H1 (cell line): ENCODE measurements at regions not wholly inside any gene's neighbourhood (a gene's known extent, or its start where the extent isn't known, plus 50 kb on each side); places are given as distances from the start of the nearest gene placed in this dataset.
A peak's percentile ranks its signal among the peaks of the same experiment; 100 is the strongest.

Experiments used
- CTCF ChIA-PET: fragments of 300-600 bp; sonication (Branson Sonifier 250); formaldehyde crosslinking; loops from one replicate; lab custom pipeline; 2021; ENCODE audit not compliant: partially characterized antibody; lab: Charles Lee
- POLR2A ChIA-PET: fragments of 300-600 bp; sonication (Branson Sonifier 250); formaldehyde crosslinking; loops from one replicate; lab custom pipeline; 2021; ENCODE audit warnings: inconsistent platforms; ENCODE audit not compliant: partially characterized antibody; lab: Charles Lee
- DNase-seq, 2 experiments: peaks; one replicate each; pipeline versions ENCODE4 v3.0.0 to v3.0.0-alpha.2; 2010 to 2022; ENCODE audit warnings: low spot score in 2 of 2, low read depth in 1 of 2, mixed read lengths in 1 of 2
- FAIRE-seq: peaks from 2 replicates; lab custom pipeline; 2011; peaks lifted over from hg19 to GRCh38; lab: Jason Lieb, UNC
- H2AFZ ChIP-seq: 2 replicates; pipeline ENCODE4 v1.8.1; 2012; ENCODE audit warnings: low read length, inconsistent platforms
- H2AK5ac ChIP-seq: 2 replicates; pipeline ENCODE4 v1.6.1; 2013; ENCODE audit warnings: low read depth, low read length
- H2BK120ac ChIP-seq: replicated peaks from 2 replicates; pipeline ENCODE3; 2013; ENCODE audit warnings: low read depth, low read length, inconsistent platforms
- H2BK12ac ChIP-seq: 2 replicates; pipeline ENCODE4 v1.6.1; 2013; ENCODE audit warnings: low read depth, low read length
- H2BK15ac ChIP-seq: 2 replicates; pipeline ENCODE4 v1.6.1; 2013; ENCODE audit warnings: low read length
- H2BK20ac ChIP-seq: 2 replicates; pipeline ENCODE4 v1.6.1; 2013; ENCODE audit warnings: low read length
- H2BK5ac ChIP-seq: 2 replicates; pipeline ENCODE4 v1.6.1; 2013; ENCODE audit warnings: low read depth, low read length
- H3K14ac ChIP-seq: 2 replicates; pipeline ENCODE4 v1.6.1; 2013; ENCODE audit warnings: inconsistent platforms; ENCODE audit not compliant: insufficient read length
- H3K18ac ChIP-seq: 2 replicates; pipeline ENCODE4 v1.6.1; 2013; ENCODE audit warnings: low read length; ENCODE audit errors: extremely low read depth
- H3K23ac ChIP-seq: 2 replicates; pipeline ENCODE4 v1.6.1; 2013; ENCODE audit warnings: inconsistent platforms; ENCODE audit not compliant: insufficient read length
- H3K23me2 ChIP-seq: 2 replicates; pipeline ENCODE4 v1.6.1; 2013; ENCODE audit warnings: low read depth, low read length
- H3K27ac ChIP-seq: 2 replicates; pipeline ENCODE4 v1.6.1; 2011; ENCODE audit warnings: low read depth, low read length, inconsistent platforms
- H3K27me3 ChIP-seq, 4 experiments: replicated peaks in 1 of 4; 1 replicate in 1 of 4; 2 replicates in 3 of 4; pipeline versions ENCODE4 v1.6.1 to v1.8.1; 2011 to 2013; ENCODE audit warnings: low read length in 3 of 4, mild to moderate bottlenecking in 3 of 4, inconsistent platforms in 2 of 4, mixed read lengths in 2 of 4, moderate library complexity in 1 of 4; ENCODE audit not compliant: control insufficient read depth in 3 of 4, insufficient read depth in 3 of 4; ENCODE audit errors: extremely low read depth in 1 of 4
- H3K36me3 ChIP-seq, 4 experiments: 2 replicates each; pipeline versions ENCODE4 v1.6.1 to v1.8.1; 2011 to 2013; ENCODE audit warnings: mild to moderate bottlenecking in 4 of 4, low read length in 3 of 4, moderate library complexity in 2 of 4, control low read depth in 1 of 4, inconsistent platforms in 1 of 4; ENCODE audit not compliant: insufficient read depth in 4 of 4, control insufficient read depth in 2 of 4
- H3K4ac ChIP-seq: replicated peaks from 2 replicates; pipeline ENCODE3; 2013; ENCODE audit warnings: low read length, low read depth, mixed read lengths, inconsistent platforms; ENCODE audit not compliant: insufficient read length
- H3K4me1 ChIP-seq, 4 experiments: replicated peaks in 1 of 4; 1 replicate in 1 of 4; 2 replicates in 3 of 4; pipeline versions ENCODE4 v1.6.1 to v1.8.1; 2011 to 2013; ENCODE audit warnings: low read length in 3 of 4, inconsistent platforms in 2 of 4, mixed read lengths in 1 of 4; ENCODE audit not compliant: insufficient read depth in 4 of 4, control insufficient read depth in 3 of 4
- H3K4me2 ChIP-seq, 2 experiments: 2 replicates each; pipeline versions ENCODE4 v1.6.1 to v1.8.1; 2011 to 2013; ENCODE audit warnings: low read depth in 2 of 2, low read length in 2 of 2, control low read depth in 1 of 2, inconsistent platforms in 1 of 2, mild to moderate bottlenecking in 1 of 2; ENCODE audit not compliant: insufficient read depth in 1 of 2
- H3K4me3 ChIP-seq, 4 experiments: fragments of 200-600, 300-600 bp in 1 of 4; sonication (generic), shearing (Covaris generic), sonication (Bioruptor Twin) in 1 of 4; 2 replicates each; pipeline versions ENCODE4 v1.5.1 to v1.8.1; 2011 to 2016; ENCODE audit warnings: low read length in 4 of 4, low read depth in 3 of 4, control low read depth in 2 of 4, inconsistent platforms in 2 of 4, mild to moderate bottlenecking in 2 of 4, mixed read lengths in 1 of 4, moderate library complexity in 1 of 4; ENCODE audit not compliant: insufficient read depth in 2 of 4; ENCODE audit errors: extremely low read depth in 1 of 4
- H3K56ac ChIP-seq: replicated peaks from 2 replicates; pipeline ENCODE3; 2013; ENCODE audit warnings: low read depth, mild to moderate bottlenecking, mixed read lengths, low read length, inconsistent platforms; ENCODE audit not compliant: insufficient read length
- H3K79me1 ChIP-seq: 2 replicates; pipeline ENCODE4 v1.6.1; 2013; ENCODE audit warnings: low read depth, low read length, control low read depth
- H3K79me2 ChIP-seq, 2 experiments: 2 replicates each; pipeline versions ENCODE4 v1.6.1 to v1.8.1; 2012 to 2013; ENCODE audit warnings: low read length in 2 of 2, mild to moderate bottlenecking in 2 of 2, inconsistent platforms in 1 of 2; ENCODE audit not compliant: insufficient read depth in 2 of 2, control insufficient read depth in 1 of 2
- H3K9ac ChIP-seq, 4 experiments: replicated peaks in 1 of 4; 1 replicate in 1 of 4; 2 replicates in 3 of 4; pipeline versions ENCODE4 v1.6.1 to v1.8.1; 2011 to 2013; ENCODE audit warnings: low read depth in 3 of 4, low read length in 3 of 4, control low read depth in 2 of 4, mild to moderate bottlenecking in 2 of 4, moderate library complexity in 2 of 4, inconsistent platforms in 1 of 4; ENCODE audit errors: extremely low read depth in 1 of 4
- H3K9me3 ChIP-seq, 2 experiments: 2 replicates each; pipeline versions ENCODE4 v1.6.1 to v1.8.1; 2012 to 2013; ENCODE audit warnings: mild to moderate bottlenecking in 2 of 2, moderate library complexity in 2 of 2, control low read depth in 1 of 2, inconsistent platforms in 1 of 2, low read depth in 1 of 2, low read length in 1 of 2, mixed read lengths in 1 of 2; ENCODE audit not compliant: insufficient read depth in 2 of 2
- H4K20me1 ChIP-seq, 2 experiments: replicated peaks in 1 of 2; 2 replicates each; pipeline versions ENCODE3 to v1.8.1; 2011 to 2013; ENCODE audit warnings: inconsistent platforms in 2 of 2, low read length in 2 of 2, mild to moderate bottlenecking in 1 of 2; ENCODE audit not compliant: insufficient read depth in 2 of 2, control insufficient read depth in 1 of 2
- H4K5ac ChIP-seq: 2 replicates; pipeline ENCODE4 v1.6.1; 2013; ENCODE audit warnings: low read length, low read depth, mixed read lengths, inconsistent platforms; ENCODE audit not compliant: insufficient read length
- H4K8ac ChIP-seq: 2 replicates; pipeline ENCODE4 v1.8.0; 2013; ENCODE audit warnings: mild to moderate bottlenecking, moderate library complexity, low read length, inconsistent platforms; ENCODE audit not compliant: insufficient read depth; ENCODE audit errors: extremely low read depth
- H4K91ac ChIP-seq: replicated peaks from 2 replicates; pipeline ENCODE3; 2013; ENCODE audit warnings: low read length, mixed read lengths, inconsistent platforms; ENCODE audit not compliant: insufficient read length
- CHD2 ChIP-seq: IDR thresholded peaks from 2 replicates; pipeline ENCODE4 v1.6.1; 2012; ENCODE audit warnings: low read length, improper control_type of control experiment
- HDAC2 ChIP-seq, 2 experiments: fragments of 300-600 bp in 1 of 2; sonication (generic) in 1 of 2; IDR thresholded peaks; 2 replicates each; pipeline ENCODE4 v1.6.1; 2011 to 2012; ENCODE audit warnings: low read depth in 2 of 2, low read length in 2 of 2, mild to moderate bottlenecking in 2 of 2, moderate library complexity in 2 of 2, borderline replicate concordance in 1 of 2, inconsistent platforms in 1 of 2
- SAP30 ChIP-seq: fragments of 300-600 bp; sonication (generic); IDR thresholded peaks from 2 replicates; pipeline ENCODE4 v1.7.1; 2012; ENCODE audit warnings: low read length, moderate library complexity, mild to moderate bottlenecking, inconsistent platforms; ENCODE audit not compliant: insufficient read depth, insufficient replicate concordance
- SIRT6 ChIP-seq: IDR thresholded peaks from one replicate; pipeline ENCODE4 v1.7.1; 2012; ENCODE audit warnings: low read length, inconsistent platforms
- SIX5 ChIP-seq: IDR thresholded peaks from 2 replicates; pipeline ENCODE4 v1.6.1; 2011; ENCODE audit warnings: mild to moderate bottlenecking, low read depth, low read length
- TBP ChIP-seq: IDR thresholded peaks from 2 replicates; pipeline ENCODE4 v1.6.1; 2011; ENCODE audit warnings: low read depth, low read length, improper control_type of control experiment
- TCF12 ChIP-seq: IDR thresholded peaks from 2 replicates; pipeline ENCODE4 v1.6.1; 2011; ENCODE audit warnings: low read depth, mild to moderate bottlenecking, low read length
- TEAD4 ChIP-seq: IDR thresholded peaks from 2 replicates; pipeline ENCODE4 v1.6.1; 2012; ENCODE audit warnings: low read depth, low read length, inconsistent platforms, mixed read lengths
- ZNF274 ChIP-seq: IDR thresholded peaks from 2 replicates; pipeline ENCODE4 v1.7.0; 2012; ENCODE audit warnings: low read length, borderline replicate concordance; ENCODE audit errors: extremely low read depth

- Histone ChIP-seq H3K14ac (no peak overlapping the region), H3K4me3 (no peak overlapping the region), H2AK5ac (no peak overlapping the region), H3K4me2 (peak overlapping the region in 1 of 2 experiments; percentile 1; a peak in 2 of 4 replicates), H2BK120ac (no peak overlapping the region), H2BK12ac (no peak overlapping the region), H3K23me2 (no peaks in the 10 kb centered on the region), H4K8ac (no peak overlapping the region), H3K4ac (no peak overlapping the region), H4K5ac (no peak overlapping the region), H3K18ac (no peak overlapping the region), H3K36me3 (no peaks in the 10 kb centered on the region), H3K27me3 (peaks cover 0 to 7% (median 2%) of the 10 kb centered on the region in 4 experiments; a peak in 3 of 7 replicates), H2BK5ac (no peak overlapping the region), H3K56ac (no peak overlapping the region), H2AFZ (no peak overlapping the region), H4K20me1 (no peaks in the 10 kb centered on the region), H3K9ac (no peak overlapping the region), H2BK15ac (no peak overlapping the region), H3K79me1 (no peaks in the 10 kb centered on the region), H3K27ac (no peak overlapping the region), H2BK20ac (no peak overlapping the region), H3K9me3 (no peaks in the 10 kb centered on the region), H3K23ac (no peak overlapping the region), H4K91ac (no peak overlapping the region), H3K4me1 (peaks cover 0 to 13% (median 6%) of the 10 kb centered on the region in 4 experiments; a peak in 5 of 7 replicates), H3K79me2 (no peaks in the 10 kb centered on the region)
- ChIA-PET POLR2A (no interaction called here), CTCF (interaction anchor here (0.9 kb wide), 1 partner anchor 9 kb away, joined by 3 read pairs; no protein-coding TSS in a partner anchor)
- TF ChIP-seq HDAC2 (IDR thresholded peaks at IDR 0.05; ENCODE audit: borderline replicate concordance in 1 of 2, low read depth in 2 of 2, low read length in 2 of 2) (no peak), TCF12 (no peak), SIRT6 (no peak), TEAD4 (no peak), SAP30 (no peak), SIX5 (no peak), ZNF274 (no peak), CHD2 (no peak), TBP (no peak)
- FAIRE-seq (peak; percentile 39), DNase-seq (no peak)
Measured at GRCh38 chr15:61640756-61641155, 411.7 kb upstream of the RORA start.
